ENCODE measurements at regions not wholly inside any gene's neighbourhood (a gene's known extent, or its start where the extent isn't known, plus 50 kb on each side); places are given as distances from the start of the nearest gene placed in this dataset.
A peak's percentile ranks its signal among the peaks of the same experiment; 100 is the strongest.

DNA sequence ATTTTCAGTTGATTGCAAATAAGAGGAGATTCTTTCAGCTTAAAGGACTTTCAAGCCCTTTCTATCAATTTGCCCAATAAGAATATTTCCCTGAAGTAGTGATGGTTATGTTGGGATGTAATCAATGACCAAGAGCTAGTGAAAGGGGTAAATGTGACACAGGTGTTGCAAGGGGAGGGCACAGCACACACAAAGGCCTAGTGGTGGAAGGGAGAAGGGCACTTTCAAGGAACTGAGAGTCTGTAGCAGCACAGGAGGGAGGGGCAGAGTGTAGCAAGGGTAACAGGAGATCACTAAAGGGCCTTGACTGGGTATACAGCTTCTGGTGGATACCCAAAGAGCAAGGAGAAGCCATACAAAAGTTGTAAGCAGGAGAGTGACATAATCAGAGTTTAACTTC lies 217.8 kb upstream of the ARHGEF26 start:
- Histone ChIP-seq H3K27ac (no peak overlapping the region), H3K27me3 (ENCODE audit: low read depth) (no peaks in the 10 kb centered on the region), H3K9me3 (no peaks in the 10 kb centered on the region), H3K4me3 (no peak overlapping the region), H3K36me3 (no peaks in the 10 kb centered on the region), H3K4me1 (no peaks in the 10 kb centered on the region)
- DNase-seq: no peak
- TF ChIP-seq, protein P1, sequence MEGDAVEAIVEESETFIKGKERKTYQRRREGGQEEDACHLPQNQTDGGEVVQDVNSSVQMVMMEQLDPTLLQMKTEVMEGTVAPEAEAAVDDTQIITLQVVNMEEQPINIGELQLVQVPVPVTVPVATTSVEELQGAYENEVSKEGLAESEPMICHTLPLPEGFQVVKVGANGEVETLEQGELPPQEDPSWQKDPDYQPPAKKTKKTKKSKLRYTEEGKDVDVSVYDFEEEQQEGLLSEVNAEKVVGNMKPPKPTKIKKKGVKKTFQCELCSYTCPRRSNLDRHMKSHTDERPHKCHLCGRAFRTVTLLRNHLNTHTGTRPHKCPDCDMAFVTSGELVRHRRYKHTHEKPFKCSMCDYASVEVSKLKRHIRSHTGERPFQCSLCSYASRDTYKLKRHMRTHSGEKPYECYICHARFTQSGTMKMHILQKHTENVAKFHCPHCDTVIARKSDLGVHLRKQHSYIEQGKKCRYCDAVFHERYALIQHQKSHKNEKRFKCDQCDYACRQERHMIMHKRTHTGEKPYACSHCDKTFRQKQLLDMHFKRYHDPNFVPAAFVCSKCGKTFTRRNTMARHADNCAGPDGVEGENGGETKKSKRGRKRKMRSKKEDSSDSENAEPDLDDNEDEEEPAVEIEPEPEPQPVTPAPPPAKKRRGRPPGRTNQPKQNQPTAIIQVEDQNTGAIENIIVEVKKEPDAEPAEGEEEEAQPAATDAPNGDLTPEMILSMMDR (IDR thresholded peaks at IDR 0.05): no peak
- no peak for ATAC-seq
- intact Hi-C loops (cut with DNase I): no loop called here

DNA sequence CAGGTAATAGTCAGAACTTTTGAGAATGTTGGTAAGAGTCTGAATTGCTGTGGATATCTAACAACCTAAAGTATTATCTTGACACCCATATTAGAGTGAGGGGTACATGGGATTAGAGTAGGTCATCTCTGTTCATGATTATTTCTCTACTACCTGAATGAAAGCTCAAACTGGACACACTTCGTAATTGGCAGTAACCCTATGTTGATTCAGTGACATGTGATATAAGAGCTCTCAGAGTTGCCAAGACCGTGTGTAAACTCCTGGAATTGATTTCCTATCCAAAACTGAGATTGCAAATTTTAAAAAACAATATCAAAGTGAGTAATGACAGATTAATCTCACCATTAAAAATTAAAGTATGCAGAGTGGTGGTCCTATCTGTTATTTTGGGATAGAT lies 214.8 kb upstream of the ARHGEF26 start:
- Histone ChIP-seq H3K27me3 (ENCODE audit: low read depth) (no peaks in the 10 kb centered on the region), H3K4me1 (no peaks in the 10 kb centered on the region), H3K9me3 (no peaks in the 10 kb centered on the region), H3K27ac (no peak overlapping the region), H3K36me3 (no peaks in the 10 kb centered on the region), H3K4me3 (no peak overlapping the region)
- DNase-seq (no peak), ATAC-seq (peak in 1 of 2 donors; percentile 52)
- TF ChIP-seq, protein P1 (IDR thresholded peaks at IDR 0.05): no peak
- intact Hi-C loops (cut with DNase I): no loop called here

DNA sequence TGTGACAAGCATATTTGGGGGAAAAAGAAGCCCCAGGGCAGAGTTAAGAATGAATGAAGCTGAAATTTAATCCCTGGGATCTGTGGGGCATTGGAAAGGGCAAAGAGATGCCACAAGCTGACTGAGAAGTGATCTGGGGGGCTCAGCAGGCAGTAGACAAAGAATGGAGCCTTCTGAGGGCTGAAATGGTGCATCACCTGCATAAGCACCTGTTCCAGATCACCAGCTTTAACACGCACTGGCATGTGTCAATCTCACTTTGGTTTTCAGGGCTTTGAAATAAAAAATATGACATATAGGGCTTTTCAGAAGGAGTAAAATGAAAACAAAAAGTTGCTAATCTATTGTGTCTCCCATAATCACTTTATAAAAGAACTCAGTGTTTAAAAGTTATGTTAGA lies 210.8 kb upstream of the ARHGEF26 start:
- intact Hi-C loops (cut with DNase I): no loop called here
- H3K4me3 ChIP-seq: no peak overlapping the region
- no peaks in the 10 kb centered on the region for H3K9me3 ChIP-seq
- TF ChIP-seq, protein P1 (IDR thresholded peaks at IDR 0.05): no peak
- no peaks in the 10 kb centered on the region for H3K36me3 ChIP-seq
- DNase-seq: no peak
- H3K27me3 ChIP-seq (ENCODE audit: low read depth): no peaks in the 10 kb centered on the region
- no peaks in the 10 kb centered on the region for H3K4me1 ChIP-seq
- ATAC-seq: no peak
- H3K27ac ChIP-seq: no peak overlapping the region

DNA sequence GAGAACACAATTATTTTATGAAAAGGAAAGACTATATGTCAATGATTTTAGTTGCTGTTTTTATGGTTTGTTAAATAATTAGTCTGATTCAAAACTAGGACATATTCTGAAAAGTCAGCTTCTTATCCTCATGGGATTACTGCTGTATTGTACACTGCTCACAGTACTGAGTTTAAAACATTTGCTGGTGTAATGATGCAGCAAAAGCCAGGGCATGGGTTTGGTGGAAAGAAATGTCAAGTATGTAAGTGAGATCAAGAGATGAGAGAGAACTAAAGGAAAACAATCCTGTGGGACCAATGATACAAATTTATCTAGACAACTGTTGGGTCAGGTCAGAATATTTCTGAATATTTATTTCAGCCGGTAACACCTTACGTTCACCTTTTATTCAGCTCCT lies 210.1 kb upstream of the ARHGEF26 start:
- Histone ChIP-seq H3K36me3 (no peaks in the 10 kb centered on the region), H3K4me3 (no peak overlapping the region), H3K9me3 (no peaks in the 10 kb centered on the region), H3K4me1 (no peaks in the 10 kb centered on the region), H3K27me3 (ENCODE audit: low read depth) (no peaks in the 10 kb centered on the region), H3K27ac (no peak overlapping the region)
- TF ChIP-seq, protein P1 (IDR thresholded peaks at IDR 0.05): no peak
- ATAC-seq (no peak), DNase-seq (no peak)
- intact Hi-C loops (cut with DNase I): no loop called here

DNA sequence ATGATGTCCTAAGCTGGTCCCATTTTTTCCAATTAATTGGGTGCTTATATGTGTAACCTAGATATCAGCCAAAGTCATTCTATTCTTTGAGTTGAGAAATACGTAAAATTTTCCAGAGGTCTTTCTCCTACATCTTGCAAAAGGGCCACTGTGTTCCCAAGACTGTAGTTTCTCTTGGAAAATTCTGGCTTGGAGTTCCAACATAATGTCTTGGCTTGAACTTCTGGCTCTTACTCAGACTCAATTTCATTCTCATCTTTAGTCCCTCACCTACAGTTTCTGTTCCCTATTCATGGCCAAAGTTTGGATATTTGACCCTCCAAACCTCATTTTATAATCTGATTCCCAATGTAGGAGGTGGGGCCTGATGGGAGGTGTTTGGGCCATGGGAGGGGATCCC lies 201.4 kb upstream of the ARHGEF26 start:
- no peak overlapping the region for H3K27ac ChIP-seq
- DNase-seq (no peak), ATAC-seq (no peak)
- intact Hi-C loops (cut with DNase I): no loop called here
- no peaks in the 10 kb centered on the region for H3K4me1 ChIP-seq
- no peaks in the 10 kb centered on the region for H3K36me3 ChIP-seq
- no peaks in the 10 kb centered on the region for H3K9me3 ChIP-seq
- TF ChIP-seq, protein P1 (IDR thresholded peaks at IDR 0.05): no peak
- H3K27me3 ChIP-seq (ENCODE audit: low read depth): no peaks in the 10 kb centered on the region
- H3K4me3 ChIP-seq: no peak overlapping the region

DNA sequence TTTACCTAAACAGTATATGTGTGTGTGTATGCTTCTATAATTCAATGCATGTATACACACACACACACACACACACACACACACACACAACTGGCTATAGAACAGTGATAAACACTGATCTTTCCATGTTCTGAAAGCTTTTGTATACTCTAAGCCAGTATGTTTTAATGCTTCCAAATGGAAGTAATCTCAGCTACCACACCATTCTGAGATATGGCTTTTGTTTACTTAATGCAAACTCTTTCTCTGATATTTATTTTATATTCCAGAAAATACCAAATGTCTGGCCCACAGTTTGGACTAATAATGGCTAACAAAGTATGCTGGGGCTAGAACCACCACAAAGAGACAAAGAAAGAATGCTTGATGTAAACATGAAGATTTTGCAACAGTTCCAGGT lies 199.4 kb upstream of the ARHGEF26 start:
- H3K27me3 ChIP-seq (ENCODE audit: low read depth): no peaks in the 10 kb centered on the region
- H3K36me3 ChIP-seq: no peaks in the 10 kb centered on the region
- H3K4me3 ChIP-seq: no peak overlapping the region
- TF ChIP-seq, protein P1 (IDR thresholded peaks at IDR 0.05): no peak
- no peaks in the 10 kb centered on the region for H3K9me3 ChIP-seq
- peaks cover 4% of the 10 kb centered on the region for H3K4me1 ChIP-seq
- H3K27ac ChIP-seq: no peak overlapping the region
- DNase-seq (no peak), ATAC-seq (no peak)
- intact Hi-C loops (cut with DNase I): no loop called here
